ENCODE measurements at regions not wholly inside any gene's neighbourhood (a gene's known extent, or its start where the extent isn't known, plus 50 kb on each side); places are given as distances from the start of the nearest gene placed in this dataset.

GRCh38 chr2:133888107-133888506 is 319.8 kb upstream of the NCKAP5 start (continued):
- TF ChIP-seq CHD7 (IDR thresholded peaks at IDR 0.05; ENCODE audit: insufficient replicate concordance, low read length) (no peak), RAD21 (IDR thresholded peaks at IDR 0.05 in 1 of 2, conservative IDR thresholded peaks at IDR 0.05 in 1 of 2; ENCODE audit: low read depth in 2 of 2, low read length in 2 of 2) (no peak), SIN3A (conservative IDR thresholded peaks at IDR 0.05 in 1 of 2, IDR thresholded peaks at IDR 0.05 in 1 of 2; ENCODE audit: low read depth in 1 of 2, low read length in 2 of 2) (no peak), CHD2 (IDR thresholded peaks at IDR 0.05; ENCODE audit: low read length) (no peak), RNF2 (IDR thresholded peaks at IDR 0.05; ENCODE audit: borderline replicate concordance, low read depth, low read length, missing control alignments, poor library complexity, severe bottlenecking) (no peak), JUN (IDR thresholded peaks at IDR 0.05; ENCODE audit: low read depth, low read length) (no peak), SP1 (IDR thresholded peaks at IDR 0.05; ENCODE audit: low read depth, low read length) (no peak), USF2 (IDR thresholded peaks at IDR 0.05; ENCODE audit: low read length) (no peak), TAF7 (optimal IDR thresholded peaks at IDR 0.05; ENCODE audit: borderline replicate concordance, low read depth, low read length) (no peak)

Data from H1 (cell line).